GM23338 (cell line): ENCODE measurements at regions not wholly inside any gene's neighbourhood (a gene's known extent, or its start where the extent isn't known, plus 50 kb on each side); places are given as distances from the start of the nearest gene placed in this dataset.
A peak's percentile ranks its signal among the peaks of the same experiment; 100 is the strongest.

Source experiments
- ATAC-seq: fragments of 200-7000 bp; cut with Tn5 transposase; 3 replicates; pipeline ENCODE4 v1.9.1; 2020
- DNase-seq: peaks from one replicate; pipeline ENCODE4 v3.0.0-alpha.2; 2015; ENCODE audit warnings: low spot score
- H2AFZ ChIP-seq: fragments of 200-600 bp; sonication (generic); 2 replicates; pipeline ENCODE4 v1.8.0; 2016; ENCODE audit warnings: antibody characterized with exemption, mild to moderate bottlenecking, moderate library complexity
- H3F3A ChIP-seq: fragments of 200-600 bp; sonication (generic); replicated peaks from 2 replicates; pipeline ENCODE4 v1.8.0; 2017; ENCODE audit warnings: antibody characterized with exemption, mixed run types, low read depth
- H3K27ac ChIP-seq: fragments of 200-600 bp; sonication (generic); 2 replicates; pipeline ENCODE4 v1.6.1; 2016; ENCODE audit warnings: low read depth
- H3K27me3 ChIP-seq: fragments of 200-600 bp; sonication (generic); 2 replicates; pipeline ENCODE4 v1.8.0; 2016; ENCODE audit warnings: mild to moderate bottlenecking, mixed run types, moderate library complexity; ENCODE audit not compliant: insufficient read depth
- H3K36me3 ChIP-seq: fragments of 200-600 bp; sonication (generic); 2 replicates; pipeline ENCODE4 v1.8.0; 2016; ENCODE audit warnings: mild to moderate bottlenecking; ENCODE audit not compliant: insufficient read depth
- H3K4me1 ChIP-seq: fragments of 200-600 bp; sonication (generic); 2 replicates; pipeline ENCODE4 v1.8.0; 2016; ENCODE audit warnings: mild to moderate bottlenecking, moderate library complexity; ENCODE audit not compliant: insufficient read depth
- H3K4me2 ChIP-seq: fragments of 200-600 bp; sonication (generic); 2 replicates; pipeline ENCODE4 v1.7.1; 2017; ENCODE audit warnings: mixed run types
- H3K4me3 ChIP-seq: fragments of 200-600 bp; sonication (generic); 2 replicates; pipeline ENCODE4 v1.6.1; 2016; ENCODE audit warnings: mixed run types
- H3K79me2 ChIP-seq: fragments of 200-600 bp; sonication (generic); replicated peaks from 2 replicates; pipeline ENCODE4 v1.8.0; 2017; ENCODE audit warnings: mild to moderate bottlenecking; ENCODE audit not compliant: insufficient read depth
- H3K9me2 ChIP-seq: fragments of 200-600 bp; sonication (generic); 2 replicates; pipeline ENCODE4 v1.8.0; 2017; ENCODE audit not compliant: insufficient read depth
- H4K20me1 ChIP-seq: fragments of 200-600 bp; sonication (generic); replicated peaks from 2 replicates; pipeline ENCODE4 v1.8.0; 2017; ENCODE audit warnings: mild to moderate bottlenecking; ENCODE audit not compliant: insufficient read depth
- H3K27ac Mint-ChIP-seq: 2 replicates; pipeline ENCODE4 v1.8.0; 2020; ENCODE audit warnings: inconsistent platforms, mild to moderate bottlenecking, moderate library complexity, mixed read lengths
- H3K27me3 Mint-ChIP-seq: 3 replicates; pipeline ENCODE4 v1.8.0; 2022; ENCODE audit warnings: low read depth, mild to moderate bottlenecking, moderate library complexity, mixed read lengths, inconsistent platforms; ENCODE audit not compliant: insufficient read depth, poor library complexity
- H3K36me3 Mint-ChIP-seq: 3 replicates; pipeline ENCODE4 v1.8.0; 2021; ENCODE audit warnings: low read depth, mild to moderate bottlenecking, inconsistent platforms, moderate library complexity, mixed read lengths
- H3K4me1 Mint-ChIP-seq: 3 replicates; pipeline ENCODE4 v1.8.0; 2020; ENCODE audit warnings: mild to moderate bottlenecking, inconsistent platforms, mixed read lengths
- H3K4me3 Mint-ChIP-seq: 3 replicates; pipeline ENCODE4 v1.8.0; 2021; ENCODE audit warnings: moderate library complexity, mild to moderate bottlenecking, inconsistent platforms, mixed read lengths
- H3K9me3 Mint-ChIP-seq: 3 replicates; pipeline ENCODE4 v1.8.0; 2020; ENCODE audit warnings: moderate library complexity, mild to moderate bottlenecking, inconsistent platforms, mixed read lengths
- CREB1 ChIP-seq: fragments of 250-450 bp; sonication (Bioruptor Pico); IDR thresholded peaks from 2 replicates; pipeline ENCODE4 v1.5.0; 2020; ENCODE audit warnings: low read depth, mild to moderate bottlenecking, moderate library complexity
- JUNB ChIP-seq: IDR thresholded peaks from one replicate; pipeline ENCODE4 v1.6.1; 2016; ENCODE audit warnings: antibody characterized with exemption; ENCODE audit not compliant: unreplicated experiment
- REST ChIP-seq: IDR thresholded peaks from one replicate; pipeline ENCODE4 v1.6.1; 2018; ENCODE audit warnings: antibody characterized with exemption; ENCODE audit not compliant: unreplicated experiment
- ZNF114 ChIP-seq: fragments of 250-450 bp; sonication (Bioruptor Pico); IDR thresholded peaks from 2 replicates; pipeline ENCODE4 v1.5.0; 2020; ENCODE audit warnings: mild to moderate bottlenecking, moderate library complexity
- ZNF331 ChIP-seq: fragments of 250-450 bp; sonication (Bioruptor Pico); IDR thresholded peaks from 2 replicates; pipeline ENCODE4 v1.5.0; 2020; ENCODE audit warnings: low read depth, mild to moderate bottlenecking, moderate library complexity
- ZNF462 ChIP-seq: fragments of 250-450 bp; sonication (Bioruptor Pico); IDR thresholded peaks from 2 replicates; pipeline ENCODE4 v1.5.0; 2020; ENCODE audit warnings: mild to moderate bottlenecking, moderate library complexity

- ATAC-seq: peak; percentile 51; the same call in 2 of the 3 replicates
- H3K27me3 ChIP-seq: no peaks in the 10 kb centered on the region
- TF ChIP-seq JUNB (no peak), ZNF462 (no peak), ZNF114 (CRISPR knock-in tag) (no peak)
- Mint-ChIP-seq H3K36me3 (no peaks in the 10 kb centered on the region), H3K4me1 (peaks cover 10% of the 10 kb centered on the region; the same call in 2 of the 3 replicates), H3K27ac (0 out of 2 replicates have a peak overlapping the region, but pooled peaks have one; percentile 62), H3K27me3 (peaks cover 2% of the 10 kb centered on the region), H3K9me3 (no peaks in the 10 kb centered on the region), H3K4me3 (no peak overlapping the region)
- no peak for DNase-seq
- no peaks in the 10 kb centered on the region for H3K79me2 ChIP-seq
- H4K20me1 ChIP-seq: no peaks in the 10 kb centered on the region
- H3F3A ChIP-seq: no peaks in the 10 kb centered on the region
- no peak overlapping the region for H3K4me2 ChIP-seq
- H3K36me3 ChIP-seq: no peaks in the 10 kb centered on the region
- H3K27ac ChIP-seq: no peak overlapping the region
- 0 out of 2 replicates have a peak, but pooled peaks cover 8% of the 10 kb centered on the region for H3K9me2 ChIP-seq
- H3K4me1 ChIP-seq: no peaks in the 10 kb centered on the region
- no peak overlapping the region for H2AFZ ChIP-seq
- no peak overlapping the region for H3K4me3 ChIP-seq
Measured at GRCh38 chr12:76611533-76611932, 52.0 kb upstream of the OSBPL8 start.

DNA sequence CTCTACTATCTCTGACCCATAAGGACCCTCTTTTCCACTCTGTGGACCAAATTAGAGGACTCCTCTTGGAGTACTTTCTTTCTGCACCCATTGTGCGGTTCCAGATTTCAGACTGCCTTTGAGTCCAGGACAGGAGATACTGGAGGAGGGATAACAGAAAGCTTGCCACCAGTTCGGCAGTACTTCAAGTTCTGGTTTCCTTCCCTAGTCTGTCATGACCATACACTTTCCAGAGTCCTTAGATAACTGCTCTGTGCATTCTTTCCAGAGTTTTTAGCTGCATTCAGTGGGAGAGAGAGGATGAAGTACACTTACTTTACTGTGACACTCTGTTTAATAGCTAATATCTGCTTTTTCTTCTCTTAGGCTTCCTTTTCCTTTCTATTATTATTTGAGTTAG is 54.8 kb upstream of the OSBPL8 start:
- no peak overlapping the region for H3K27ac ChIP-seq
- H3K27me3 ChIP-seq: no peaks in the 10 kb centered on the region
- ATAC-seq (no peak), DNase-seq (no peak)
- Mint-ChIP-seq H3K27me3 (no peaks in the 10 kb centered on the region), H3K36me3 (no peaks in the 10 kb centered on the region), H3K9me3 (no peaks in the 10 kb centered on the region), H3K4me3 (no peak overlapping the region), H3K27ac (no peak overlapping the region), H3K4me1 (peaks cover 10% of the 10 kb centered on the region; the same call in 2 of the 3 replicates)
- no peak overlapping the region; the same call in 1 of the 2 replicates for H2AFZ ChIP-seq
- H3K79me2 ChIP-seq: no peaks in the 10 kb centered on the region
- H4K20me1 ChIP-seq: no peaks in the 10 kb centered on the region
- no peak for TF ChIP-seq CREB1 (CRISPR knock-in tag)
- TF ChIP-seq REST: no peak
- no peak for TF ChIP-seq JUNB
- no peak for TF ChIP-seq ZNF331 (CRISPR knock-in tag)
- no peak overlapping the region for H3K4me2 ChIP-seq
- H3K9me2 ChIP-seq: no peaks in the 10 kb centered on the region
- no peaks in the 10 kb centered on the region for H3K36me3 ChIP-seq
- no peaks in the 10 kb centered on the region for H3K4me1 ChIP-seq
- H3F3A ChIP-seq: no peaks in the 10 kb centered on the region
- no peak overlapping the region for H3K4me3 ChIP-seq
